GM21825 (cell line): ENCODE measurements at regions not wholly inside any gene's neighbourhood (a gene's known extent, or its start where the extent isn't known, plus 50 kb on each side); places are given as distances from the start of the nearest gene placed in this dataset.
A peak's percentile ranks its signal among the peaks of the same experiment; 100 is the strongest.
"Not testable (repeated sequence)": the region's sequence is repeated elsewhere in the genome, so short reads cannot be mapped to it uniquely, and the experiment has no call there.

Experiments
- ATAC-seq: cut with Tn5 transposase; IDR thresholded peaks from one replicate; pipeline ENCODE4 v1.9.1; 2021; ENCODE audit warnings: mild to moderate bottlenecking, moderate library complexity; ENCODE audit not compliant: unreplicated experiment

- ATAC-seq: no peak
These were observed 111.7 kb downstream of the FAM50B start for GRCh38 chr6:3960754-3961361.

DNA sequence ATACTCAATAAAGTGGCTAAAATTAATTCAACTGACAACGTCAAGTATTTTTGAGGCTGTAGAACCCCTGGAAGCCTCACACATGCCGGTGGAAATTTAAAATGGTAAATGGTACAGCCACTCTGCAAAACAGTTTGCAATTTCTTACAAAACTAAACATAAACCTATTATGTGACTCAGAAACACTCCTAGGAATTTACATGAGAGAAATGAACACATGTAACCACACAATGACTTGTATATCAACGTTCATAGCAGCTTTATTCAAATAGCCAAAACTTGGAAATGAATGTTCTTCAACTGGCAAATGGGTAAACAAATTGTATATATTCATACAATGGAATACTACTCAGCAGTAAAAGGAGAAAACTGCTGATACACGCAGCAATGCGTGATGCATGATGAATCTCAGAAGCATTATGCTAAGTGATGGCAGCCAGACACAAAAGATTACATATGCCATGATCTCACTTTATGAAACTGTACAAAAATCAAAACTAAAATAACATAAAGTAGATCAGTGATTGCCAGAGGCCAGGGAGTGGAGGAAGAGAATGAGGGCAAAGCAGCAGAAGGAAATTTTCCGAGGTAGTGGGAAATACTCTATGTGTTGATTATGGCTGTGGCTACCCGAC, 112.5 kb downstream of the FAM50B start:
- no peak for ATAC-seq

- ATAC-seq: no peak
These were observed 113.4 kb downstream of the FAM50B start for GRCh38 chr6:3962291-3963280.

DNA sequence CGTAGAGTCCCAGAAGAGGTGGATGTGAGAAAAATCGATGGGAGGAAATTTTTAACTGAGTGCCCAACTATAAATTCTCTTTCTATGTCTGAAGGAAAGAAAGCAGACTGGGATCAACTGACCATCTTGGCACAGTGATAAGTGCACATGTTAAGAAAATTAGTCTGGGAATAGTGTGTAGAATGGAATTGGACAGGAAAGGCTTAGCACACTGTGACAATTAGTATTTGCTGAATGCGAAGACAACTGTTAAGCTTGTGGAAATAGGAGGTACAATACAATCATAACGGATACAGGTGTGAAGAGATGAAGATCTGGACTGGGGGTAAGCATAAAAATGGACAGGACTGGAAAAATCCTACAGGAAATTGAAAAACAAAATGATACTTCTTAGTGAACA, 114.3 kb downstream of the FAM50B start:
- ATAC-seq: no peak

- ATAC-seq: no peak
These were observed 113.7 kb downstream of the FAM217A start for GRCh38 chr6:3965071-3965718.

DNA sequence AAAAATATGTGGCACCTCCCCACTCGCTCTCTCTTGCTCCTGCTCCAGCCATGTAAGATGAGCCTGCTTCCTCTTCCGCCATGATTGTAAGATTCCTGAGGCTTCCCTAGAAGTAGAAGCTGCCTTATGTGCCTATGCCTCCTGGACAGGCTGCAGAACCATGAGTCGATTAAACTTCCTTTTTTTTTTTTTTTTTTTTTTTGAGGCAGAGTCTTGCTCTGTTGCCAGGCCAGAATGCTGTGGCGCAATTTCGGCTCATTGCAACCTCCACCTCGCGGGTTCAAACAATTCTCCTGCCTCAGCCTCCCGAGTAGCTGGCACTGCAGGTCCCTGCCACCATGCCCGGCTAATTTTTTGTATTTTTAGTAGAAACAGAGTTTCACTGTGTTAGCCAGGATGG, 112.5 kb downstream of the FAM217A start:
- ATAC-seq: no peak

DNA sequence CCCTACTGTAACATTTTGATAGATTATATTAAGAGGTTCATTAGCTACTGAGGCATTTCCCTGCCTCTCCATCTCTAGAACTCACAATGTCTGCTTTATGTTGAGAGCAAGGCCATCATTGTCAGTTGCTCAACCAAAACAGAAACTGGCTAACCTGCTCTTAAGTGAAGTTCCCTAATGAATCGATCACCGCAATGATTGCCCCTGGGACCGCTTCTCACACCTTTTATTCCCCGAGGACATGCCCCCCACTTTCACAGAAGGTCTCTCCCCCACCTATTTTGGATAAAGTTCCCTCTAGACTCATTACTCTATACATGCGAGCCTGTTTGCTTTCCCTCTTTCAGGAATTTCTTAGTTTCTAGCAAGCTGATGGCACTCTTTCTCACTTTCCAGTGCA, 108.8 kb downstream of the FAM217A start:
- no peak for ATAC-seq

DNA sequence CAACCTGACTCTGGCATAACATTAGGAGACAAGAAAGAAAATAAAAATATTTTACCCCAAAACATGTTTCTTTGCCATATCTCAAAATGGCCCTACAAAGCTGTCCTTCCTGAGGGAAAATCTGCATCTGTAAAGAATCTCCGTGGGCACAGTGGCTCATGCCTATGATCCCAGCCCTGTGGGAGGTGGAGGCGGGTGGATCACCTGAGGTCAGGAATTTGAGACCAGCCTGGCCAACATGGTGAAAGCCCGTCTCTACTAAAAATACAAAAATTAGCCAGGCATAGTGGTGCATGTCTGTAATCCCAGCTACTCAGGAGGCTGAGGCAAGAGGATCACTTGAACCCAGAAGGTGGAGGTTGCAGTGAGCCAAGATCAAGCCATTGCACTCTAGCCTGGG, 105.8 kb downstream of the FAM217A start:
- ATAC-seq: not testable (repeated sequence)

GRCh38 chr6:3977875-3978711, 100.8 kb downstream of the FAM217A start:
- peak; percentile 85 for ATAC-seq

DNA sequence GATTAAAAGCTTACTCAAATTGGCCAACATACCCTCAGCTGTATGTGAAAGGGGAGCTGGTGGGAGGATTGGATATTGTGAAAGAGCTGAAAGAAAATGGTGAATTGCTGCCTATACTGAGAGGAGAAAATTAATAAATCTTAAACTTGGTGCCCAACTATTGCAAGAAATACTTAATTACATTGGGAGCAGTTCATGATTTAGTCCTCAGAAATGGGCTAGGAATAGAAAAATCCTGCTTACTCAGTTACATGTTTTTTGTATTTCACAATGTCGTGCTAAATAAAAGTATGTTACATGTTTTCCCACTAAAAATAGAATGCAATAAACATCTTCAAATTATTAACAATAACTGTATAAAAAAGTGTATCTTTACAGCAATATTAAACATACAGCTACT, 100.0 kb downstream of the FAM217A start:
- ATAC-seq: not testable (repeated sequence)

DNA sequence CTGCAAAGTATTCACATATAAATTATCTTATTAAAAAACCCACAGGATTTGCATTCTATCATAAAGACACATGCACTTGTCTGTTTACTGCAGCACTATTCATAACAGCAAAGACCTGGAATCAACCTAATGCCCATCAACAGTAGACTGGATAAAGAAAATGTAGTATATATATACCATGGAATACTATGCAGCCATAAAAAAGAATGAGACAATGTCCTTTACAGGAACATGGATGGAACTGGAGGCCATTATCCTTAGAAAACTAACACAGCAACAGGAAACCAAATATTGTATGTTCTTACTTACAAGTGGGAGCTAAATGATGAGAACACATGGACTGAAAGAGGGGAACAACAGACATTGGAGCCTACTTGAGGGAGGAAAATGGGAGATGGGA, 97.0 kb downstream of the FAM217A start:
- ATAC-seq: no peak

DNA sequence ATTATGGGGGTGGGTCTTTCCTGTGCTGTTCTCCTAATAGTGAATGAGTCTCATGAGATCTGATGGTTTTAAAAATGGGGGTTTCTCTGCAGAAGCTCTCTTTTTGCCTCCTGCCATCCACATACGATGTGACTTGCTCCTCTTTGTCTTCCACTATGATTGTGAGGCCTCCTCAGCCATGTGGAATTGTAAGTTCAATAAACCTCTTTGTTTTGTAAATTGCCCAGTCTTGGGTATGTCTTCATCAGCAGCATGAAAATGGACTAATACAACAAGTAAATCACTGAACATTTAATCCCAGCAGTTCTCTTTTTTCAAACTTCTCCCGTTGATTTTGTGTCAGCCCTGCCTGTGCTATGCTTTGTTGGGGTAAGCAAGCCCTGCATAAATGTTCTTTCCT, 95.2 kb downstream of the FAM217A start:
- ATAC-seq: no peak

GRCh38 chr6:3984494-3984893, 94.4 kb downstream of the FAM217A start:
- ATAC-seq: no peak

- no peak for ATAC-seq
These were observed 92.7 kb downstream of the FAM217A start for GRCh38 chr6:3986241-3986640.

GRCh38 chr6:3987053-3987452, 91.9 kb downstream of the FAM217A start:
- ATAC-seq: no peak

GRCh38 chr6:3987576-3987975, 91.4 kb downstream of the FAM217A start:
- ATAC-seq: no peak

DNA sequence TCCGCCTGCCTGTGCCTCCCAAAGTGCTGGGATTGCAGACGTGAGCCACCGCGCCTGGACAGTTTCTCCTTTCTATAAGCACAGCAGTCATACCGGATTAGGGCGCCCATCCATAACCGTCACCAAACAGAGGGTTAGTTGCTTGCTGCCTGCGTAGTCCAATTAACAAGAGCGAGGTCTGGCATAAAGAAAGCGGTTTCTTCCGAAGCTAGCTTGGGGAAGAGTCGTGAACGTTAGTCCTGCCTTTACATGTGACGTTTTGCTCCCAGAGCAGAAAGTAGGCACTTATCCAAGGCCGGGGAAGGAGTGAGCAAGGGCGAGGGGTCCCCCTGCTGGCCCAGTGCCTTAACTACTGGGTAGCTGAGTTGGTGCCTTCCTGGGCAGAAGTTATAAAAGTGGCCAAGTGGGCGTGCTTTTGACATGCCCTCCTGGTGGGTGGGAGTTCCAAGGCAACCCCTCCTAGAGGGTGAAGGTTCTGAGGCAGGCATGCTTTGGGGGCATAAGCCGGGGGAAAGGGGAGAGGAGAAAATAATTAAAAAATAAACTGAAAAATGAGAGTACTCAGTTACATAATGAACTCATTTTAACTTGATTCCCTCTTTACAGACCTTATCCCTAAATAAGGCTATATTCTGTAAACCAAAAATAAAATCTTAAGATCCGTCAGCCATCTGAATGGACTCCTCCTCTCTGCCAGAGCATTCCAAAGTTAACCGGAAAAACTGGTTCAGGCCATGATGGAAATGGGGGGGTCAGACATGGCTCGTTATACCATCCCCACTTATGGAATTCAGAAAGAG, 88.0 kb downstream of the FAM217A start:
- peak; percentile 78 for ATAC-seq

DNA sequence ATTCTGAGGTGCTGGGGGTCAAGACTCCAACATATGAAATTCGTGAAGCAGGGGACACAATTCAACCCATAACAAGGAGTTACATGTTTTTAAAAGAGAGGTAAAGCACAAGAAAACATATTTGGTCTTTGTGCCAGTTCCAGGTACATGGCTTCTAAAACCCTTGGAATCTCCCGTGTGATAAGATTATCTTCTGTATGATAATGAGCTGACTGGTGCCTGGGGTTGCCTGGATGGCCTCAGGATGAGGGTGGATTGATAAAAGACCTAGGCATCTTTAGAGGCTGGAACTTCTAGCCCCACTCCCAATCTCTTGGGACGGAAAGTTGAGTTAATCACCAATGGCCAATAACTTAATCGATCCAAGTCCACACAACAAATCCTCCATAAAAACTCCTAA, 87.0 kb downstream of the FAM217A start:
- no peak for ATAC-seq

GRCh38 chr6:3996349-3996748, 82.6 kb downstream of the FAM217A start:
- ATAC-seq: no peak
